ENCODE measurements at regions not wholly inside any gene's neighbourhood (a gene's known extent, or its start where the extent isn't known, plus 50 kb on each side); places are given as distances from the start of the nearest gene placed in this dataset.

DNA sequence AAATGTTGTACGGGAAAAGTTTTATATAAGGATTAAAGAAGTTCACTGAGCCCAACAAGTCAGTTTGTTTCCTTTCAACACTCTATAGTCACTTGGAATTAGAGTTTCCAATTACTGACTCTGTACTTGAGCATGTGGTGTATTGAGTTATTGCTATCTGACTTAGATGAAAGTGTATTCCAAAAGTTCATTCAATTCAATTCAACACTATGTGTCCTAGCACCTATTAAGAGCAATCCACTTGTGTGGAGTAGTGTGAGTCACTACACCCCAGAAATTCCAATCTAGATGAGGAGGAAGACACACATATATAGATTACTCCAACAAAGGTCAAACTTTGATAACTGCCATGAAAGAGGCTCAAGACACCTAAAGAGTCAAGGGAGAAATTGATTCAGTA lies 98.2 kb upstream of the SLCO6A1 start:
- no peaks in the 10 kb centered on the region for H3K27me3 Mint-ChIP-seq
- H3K4me3 Mint-ChIP-seq = no peak overlapping the region
- no peaks in the 10 kb centered on the region for H3K36me3 Mint-ChIP-seq
- H3K4me1 Mint-ChIP-seq = no peaks in the 10 kb centered on the region
- ATAC-seq = no peak
- H3K27ac Mint-ChIP-seq = no peak overlapping the region
- H3K9me3 Mint-ChIP-seq = peaks cover 5% of the 10 kb centered on the region

DNA sequence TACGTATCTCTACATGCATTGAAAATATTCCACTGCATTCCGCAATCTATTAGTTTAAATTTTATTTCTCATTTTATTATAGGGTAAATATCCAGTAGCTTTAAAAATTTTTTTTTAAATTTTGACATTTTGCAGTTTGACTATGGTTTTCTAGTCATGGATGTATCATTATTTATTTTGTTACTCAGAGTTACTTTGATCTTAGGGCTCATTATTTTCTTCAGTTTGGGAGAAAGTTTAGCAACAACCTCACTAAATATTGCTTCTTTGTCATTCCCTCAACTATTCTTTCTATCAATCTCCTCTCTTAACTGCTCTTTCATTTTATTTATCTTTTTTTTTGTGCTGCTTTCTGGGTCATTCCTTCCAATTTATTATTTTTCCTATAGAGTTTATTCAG lies 100.5 kb upstream of the SLCO6A1 start:
- Mint-ChIP-seq H3K27ac (no peak overlapping the region), H3K27me3 (no peaks in the 10 kb centered on the region), H3K9me3 (peaks cover under 1% of the 10 kb centered on the region), H3K36me3 (no peaks in the 10 kb centered on the region), H3K4me3 (no peak overlapping the region), H3K4me1 (no peaks in the 10 kb centered on the region)
- ATAC-seq = no peak

DNA sequence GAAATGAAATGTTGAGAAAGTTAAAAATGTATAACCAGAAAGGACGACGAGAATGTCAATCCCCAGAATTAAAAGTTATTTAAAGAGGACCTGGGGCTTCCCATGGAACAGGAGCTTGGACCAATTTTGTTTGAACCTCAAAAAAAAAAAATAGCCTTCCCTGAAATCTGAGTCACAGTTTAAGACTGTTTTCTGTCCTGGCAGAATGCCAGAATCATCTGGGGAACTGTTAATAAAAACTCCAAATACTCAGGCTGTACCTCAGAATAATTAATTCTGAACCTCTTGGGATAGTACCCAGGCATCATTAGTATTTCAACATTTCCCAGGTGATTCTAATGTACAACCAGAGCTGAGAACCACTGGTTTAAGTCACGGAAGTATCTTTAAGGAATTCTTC lies 102.2 kb upstream of the SLCO6A1 start:
- no peak for ATAC-seq
- no peak overlapping the region for H3K27ac Mint-ChIP-seq
- H3K27me3 Mint-ChIP-seq = no peaks in the 10 kb centered on the region
- no peaks in the 10 kb centered on the region for H3K9me3 Mint-ChIP-seq
- H3K4me3 Mint-ChIP-seq = no peak overlapping the region
- no peaks in the 10 kb centered on the region for H3K4me1 Mint-ChIP-seq
- H3K36me3 Mint-ChIP-seq = no peaks in the 10 kb centered on the region

DNA sequence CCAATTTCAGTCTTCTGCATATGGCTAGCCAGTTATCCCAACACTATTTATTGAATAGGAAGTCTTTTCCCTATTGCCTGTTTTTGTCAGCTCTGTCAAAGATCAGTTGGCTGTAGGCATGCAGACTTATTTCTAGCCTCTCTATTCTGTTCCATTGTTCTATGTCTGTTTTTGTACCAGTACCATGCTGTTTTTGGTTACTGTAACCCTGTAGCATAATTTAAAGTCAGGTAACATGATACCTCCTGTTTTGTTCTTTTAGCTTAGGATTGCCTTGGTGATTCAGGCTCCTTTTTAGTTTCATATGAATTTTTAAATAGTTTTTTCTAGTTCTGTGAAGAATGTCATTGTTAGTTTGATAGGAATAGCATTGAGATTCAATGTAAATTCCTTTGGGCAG lies 104.9 kb upstream of the SLCO6A1 start:
- no peaks in the 10 kb centered on the region for H3K9me3 Mint-ChIP-seq
- H3K4me3 Mint-ChIP-seq = no peak overlapping the region
- H3K4me1 Mint-ChIP-seq = no peaks in the 10 kb centered on the region
- H3K36me3 Mint-ChIP-seq = no peaks in the 10 kb centered on the region
- no peaks in the 10 kb centered on the region for H3K27me3 Mint-ChIP-seq
- ATAC-seq = no peak
- H3K27ac Mint-ChIP-seq = no peak overlapping the region

DNA sequence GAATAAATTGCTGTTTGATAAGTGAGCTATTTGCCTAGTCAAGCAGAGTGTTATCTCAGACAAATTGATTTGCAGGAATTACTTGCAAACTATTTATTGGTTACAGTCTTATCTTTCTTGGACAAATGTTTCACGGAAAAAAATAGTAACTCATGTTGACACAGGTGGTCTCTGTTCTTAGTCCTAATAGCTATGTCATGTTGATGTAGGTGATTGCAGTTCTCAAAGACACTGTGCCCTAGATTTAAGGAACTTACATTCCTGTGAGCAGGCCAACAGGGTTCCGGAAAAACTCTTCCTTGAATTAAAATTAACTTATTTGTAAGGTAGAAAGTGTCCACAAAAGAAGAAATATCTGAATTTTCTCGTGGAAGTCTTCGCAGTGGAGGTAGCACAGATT lies 109.6 kb upstream of the SLCO6A1 start:
- ATAC-seq = no peak
- Mint-ChIP-seq H3K9me3 (no peaks in the 10 kb centered on the region), H3K4me1 (no peaks in the 10 kb centered on the region), H3K27ac (no peak overlapping the region), H3K27me3 (no peaks in the 10 kb centered on the region), H3K4me3 (no peak overlapping the region), H3K36me3 (no peaks in the 10 kb centered on the region)

DNA sequence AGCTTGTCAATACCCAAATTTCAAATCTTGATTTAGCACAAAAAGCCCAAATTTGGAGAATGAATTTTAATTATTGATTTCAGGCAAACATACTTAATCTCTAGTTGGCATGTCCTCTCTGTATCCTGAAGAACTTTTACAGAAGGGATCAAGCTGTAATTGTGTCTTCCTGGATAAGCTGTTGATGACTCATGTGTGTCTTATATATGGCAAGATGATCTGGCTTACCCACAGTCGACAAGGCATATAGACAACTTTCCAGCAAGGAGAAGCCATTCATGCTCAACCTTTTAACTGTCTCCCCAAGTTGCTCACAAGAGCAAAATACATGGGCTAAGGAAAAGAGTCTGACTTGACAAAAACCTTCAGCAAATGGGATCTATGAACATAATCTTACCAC lies 112.5 kb upstream of the SLCO6A1 start:
- Mint-ChIP-seq H3K27ac (no peak overlapping the region), H3K36me3 (no peaks in the 10 kb centered on the region), H3K27me3 (no peaks in the 10 kb centered on the region), H3K9me3 (no peaks in the 10 kb centered on the region), H3K4me3 (no peak overlapping the region), H3K4me1 (no peaks in the 10 kb centered on the region)
- no peak for ATAC-seq

DNA sequence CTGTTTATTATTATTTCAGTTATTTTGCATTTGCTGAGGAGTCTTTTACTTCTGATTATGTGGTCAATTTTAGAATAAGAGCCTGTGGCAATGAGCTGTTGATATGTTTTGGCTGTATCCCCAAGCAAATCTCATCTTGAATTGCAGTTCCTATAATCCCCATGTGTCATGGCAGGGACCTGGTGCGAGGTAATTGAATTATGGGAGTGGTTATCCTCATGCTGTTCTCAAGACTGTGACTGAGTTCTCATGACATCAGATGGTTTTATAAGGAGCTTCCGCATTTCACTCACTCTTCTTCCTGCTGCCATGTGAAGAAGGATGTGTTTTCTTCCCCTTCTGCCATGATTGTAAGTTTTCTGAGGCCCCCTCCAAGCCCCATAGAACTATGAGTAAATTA lies 114.9 kb upstream of the SLCO6A1 start:
- Mint-ChIP-seq H3K27me3 (no peaks in the 10 kb centered on the region), H3K36me3 (no peaks in the 10 kb centered on the region)
- no peak for ATAC-seq

DNA sequence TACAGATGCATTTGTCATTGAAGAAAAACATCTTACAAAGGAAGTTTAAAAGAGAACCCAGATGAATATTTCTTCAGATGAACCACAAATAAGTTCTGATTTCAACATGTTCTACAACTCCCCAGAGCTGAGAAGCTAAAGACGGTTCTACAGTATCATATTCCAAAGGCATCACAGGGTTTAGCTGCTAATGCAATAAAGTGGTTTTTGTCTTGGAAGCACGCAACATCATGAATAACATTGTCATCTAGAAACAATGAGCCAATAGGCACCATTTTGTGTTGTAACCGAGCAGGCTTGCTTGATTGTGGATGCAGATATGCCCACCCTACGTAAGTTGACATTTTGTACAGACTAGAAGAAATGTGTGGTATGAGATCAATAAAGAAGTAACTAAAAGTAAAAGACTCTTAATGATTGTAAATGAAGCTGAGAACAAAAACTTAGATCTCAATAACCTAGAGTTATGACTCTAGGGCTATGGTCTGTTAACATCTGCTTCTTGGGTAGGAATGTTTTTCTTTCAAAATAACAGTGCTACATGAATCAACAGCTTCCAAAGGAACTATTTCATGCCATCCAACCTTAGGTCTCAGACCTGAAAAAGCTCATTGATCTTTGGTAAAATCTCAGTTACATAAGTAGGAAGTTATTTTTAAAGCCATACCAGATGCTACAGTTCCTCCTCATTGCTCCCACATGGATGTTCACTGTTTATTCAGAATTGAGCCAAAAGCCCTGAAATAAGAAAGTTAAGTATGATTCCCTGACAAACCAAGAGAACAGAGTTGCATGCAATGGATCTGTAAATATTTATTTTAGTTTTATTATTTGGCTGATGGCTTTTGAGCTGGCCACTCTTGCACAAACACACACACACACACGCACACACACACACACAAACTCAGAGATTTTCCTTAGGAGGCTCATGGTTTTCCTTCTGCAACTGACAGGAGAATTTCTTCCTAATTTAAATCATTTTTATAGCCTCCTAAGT lies 118.7 kb upstream of the SLCO6A1 start:
- no peak for ATAC-seq
- H3K4me3 Mint-ChIP-seq = no peak overlapping the region
- H3K9me3 Mint-ChIP-seq = no peaks in the 10 kb centered on the region
- no peaks in the 10 kb centered on the region for H3K4me1 Mint-ChIP-seq
- H3K27ac Mint-ChIP-seq = no peak overlapping the region
- no peaks in the 10 kb centered on the region for H3K27me3 Mint-ChIP-seq
- H3K36me3 Mint-ChIP-seq = no peaks in the 10 kb centered on the region

More for the DNA sequence above, 114.9 kb upstream of the SLCO6A1 start:
- Mint-ChIP-seq H3K27ac (no peak overlapping the region), H3K9me3 (no peaks in the 10 kb centered on the region), H3K4me3 (no peak overlapping the region), H3K4me1 (no peaks in the 10 kb centered on the region)

DNA sequence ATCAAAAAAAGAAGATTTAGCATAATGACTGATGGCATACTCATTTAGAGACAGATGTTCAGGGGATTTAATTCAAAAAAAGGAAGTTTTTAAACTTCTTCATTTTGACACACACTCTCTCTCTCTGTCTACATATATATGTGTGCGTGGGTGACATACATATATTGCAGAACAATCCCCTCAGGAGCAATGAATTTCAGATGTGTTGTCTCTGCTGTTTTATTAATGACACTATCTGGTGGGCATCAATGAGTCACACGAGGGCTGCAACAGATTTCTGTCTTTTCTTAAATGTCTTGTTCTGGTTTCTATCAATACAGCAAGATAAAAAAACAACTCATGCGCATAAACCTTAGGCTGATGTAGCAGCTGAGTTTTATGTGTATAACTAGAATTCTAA lies 123.5 kb upstream of the SLCO6A1 start:
- Mint-ChIP-seq H3K36me3 (no peaks in the 10 kb centered on the region), H3K4me3 (no peak overlapping the region), H3K27me3 (no peaks in the 10 kb centered on the region), H3K27ac (no peak overlapping the region), H3K4me1 (no peaks in the 10 kb centered on the region), H3K9me3 (no peaks in the 10 kb centered on the region)
- ATAC-seq = no peak

DNA sequence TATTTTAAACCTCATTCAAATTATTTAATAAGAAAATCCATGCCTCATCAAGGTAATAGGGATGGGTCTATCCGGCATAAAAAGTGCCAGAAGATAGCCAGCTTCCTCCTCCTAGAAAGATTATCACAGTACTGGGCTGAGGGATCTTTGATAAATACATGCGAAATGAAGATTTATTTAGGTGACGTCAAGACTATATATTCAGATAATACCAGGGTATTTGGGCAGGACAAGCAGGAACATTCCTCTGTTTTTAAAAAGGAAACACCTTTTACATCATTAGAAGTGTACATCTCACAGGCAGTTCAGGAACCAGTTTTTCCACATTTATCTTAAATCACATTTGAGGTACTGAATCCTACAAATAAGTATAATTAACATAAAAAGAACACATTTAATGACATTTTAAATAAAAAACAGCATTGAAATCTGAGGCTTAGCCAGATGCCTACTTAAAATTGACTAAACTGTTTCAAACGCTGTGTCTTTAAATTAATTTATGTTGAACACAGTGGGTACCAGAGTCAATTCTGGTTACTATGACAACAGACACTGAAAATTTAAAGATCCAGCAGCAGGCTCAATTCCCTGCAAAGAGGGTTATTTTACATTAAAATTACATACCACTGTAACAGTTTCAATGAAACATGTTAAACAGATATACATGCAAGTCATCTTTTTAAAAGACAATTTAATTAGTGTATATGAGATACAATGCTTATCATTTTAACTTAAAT lies 124.7 kb upstream of the SLCO6A1 start:
- Mint-ChIP-seq H3K36me3 (no peaks in the 10 kb centered on the region), H3K27me3 (no peaks in the 10 kb centered on the region)

DNA sequence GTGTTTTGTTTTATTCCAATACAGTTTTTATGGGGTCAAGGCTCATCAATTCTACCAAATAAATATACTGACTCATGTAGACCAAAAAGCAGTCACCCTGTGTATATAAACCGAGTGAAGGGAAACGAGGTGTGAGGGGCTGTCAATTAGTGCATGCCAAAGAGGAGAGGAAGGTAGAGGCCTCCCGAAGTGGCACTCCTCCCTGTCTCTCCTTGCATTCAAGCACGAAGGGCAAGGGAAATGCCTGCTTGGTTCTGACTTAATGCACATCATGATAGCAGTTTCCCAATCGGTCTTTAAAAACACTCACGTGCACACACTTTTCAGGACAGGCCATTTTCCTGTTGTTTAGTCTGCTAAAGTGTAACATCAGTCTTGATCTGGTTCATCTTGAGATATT lies 125.6 kb upstream of the SLCO6A1 start:
- no peak overlapping the region for H3K4me3 Mint-ChIP-seq
- no peak overlapping the region for H3K27ac Mint-ChIP-seq
- H3K27me3 Mint-ChIP-seq = no peaks in the 10 kb centered on the region
- no peak for ATAC-seq
- H3K4me1 Mint-ChIP-seq = no peaks in the 10 kb centered on the region
- H3K36me3 Mint-ChIP-seq = no peaks in the 10 kb centered on the region
- no peaks in the 10 kb centered on the region for H3K9me3 Mint-ChIP-seq

More for the DNA sequence above, 124.7 kb upstream of the SLCO6A1 start:
- Mint-ChIP-seq H3K4me1 (no peaks in the 10 kb centered on the region), H3K4me3 (no peak overlapping the region), H3K9me3 (no peaks in the 10 kb centered on the region), H3K27ac (no peak overlapping the region)
- ATAC-seq = no peak

DNA sequence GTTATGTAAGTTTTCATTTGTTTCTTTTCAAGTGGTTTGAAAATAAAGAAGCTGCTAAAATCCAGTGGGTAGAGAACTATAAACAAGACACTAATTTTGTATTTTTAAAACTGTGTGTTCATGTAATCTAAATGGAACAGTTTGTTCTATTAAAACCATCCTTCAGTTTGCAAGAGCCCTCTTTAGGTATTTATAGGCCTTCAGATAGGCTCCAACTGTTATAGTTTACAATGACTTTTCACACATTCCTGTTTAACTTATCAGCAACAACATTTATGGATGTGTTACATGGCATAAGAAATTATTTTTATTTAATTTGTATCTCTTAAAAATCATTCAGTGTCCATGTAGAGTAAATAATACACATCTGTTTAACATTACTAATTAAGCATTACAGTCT lies 126.7 kb upstream of the SLCO6A1 start:
- H3K36me3 Mint-ChIP-seq = no peaks in the 10 kb centered on the region
- no peak overlapping the region for H3K4me3 Mint-ChIP-seq
- H3K27ac Mint-ChIP-seq = no peak overlapping the region
- ATAC-seq = no peak
- H3K9me3 Mint-ChIP-seq = no peaks in the 10 kb centered on the region
- H3K27me3 Mint-ChIP-seq = no peaks in the 10 kb centered on the region
- no peaks in the 10 kb centered on the region for H3K4me1 Mint-ChIP-seq

DNA sequence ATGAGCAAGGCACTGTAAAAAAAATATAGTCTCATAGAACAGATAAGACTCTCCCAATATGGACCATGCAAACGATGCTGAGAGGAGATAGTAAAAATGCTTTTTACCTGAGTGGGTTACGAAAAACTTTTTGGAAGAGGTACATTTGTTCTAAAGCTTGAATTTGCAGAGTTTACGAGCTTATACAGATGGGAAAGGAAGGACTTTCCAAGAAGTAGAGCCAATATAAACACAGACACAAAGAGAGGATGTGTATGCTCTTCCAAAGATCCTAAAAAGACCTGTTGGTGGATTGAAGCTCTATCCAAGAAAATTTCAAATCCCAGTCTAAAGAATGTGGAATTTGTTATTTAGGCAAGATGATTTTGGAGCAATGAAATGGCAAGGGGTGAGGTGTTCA lies 127.1 kb upstream of the SLCO6A1 start:
- Mint-ChIP-seq H3K27me3 (no peaks in the 10 kb centered on the region), H3K4me3 (no peak overlapping the region), H3K4me1 (no peaks in the 10 kb centered on the region), H3K27ac (no peak overlapping the region), H3K9me3 (no peaks in the 10 kb centered on the region), H3K36me3 (no peaks in the 10 kb centered on the region)
- no peak for ATAC-seq

DNA sequence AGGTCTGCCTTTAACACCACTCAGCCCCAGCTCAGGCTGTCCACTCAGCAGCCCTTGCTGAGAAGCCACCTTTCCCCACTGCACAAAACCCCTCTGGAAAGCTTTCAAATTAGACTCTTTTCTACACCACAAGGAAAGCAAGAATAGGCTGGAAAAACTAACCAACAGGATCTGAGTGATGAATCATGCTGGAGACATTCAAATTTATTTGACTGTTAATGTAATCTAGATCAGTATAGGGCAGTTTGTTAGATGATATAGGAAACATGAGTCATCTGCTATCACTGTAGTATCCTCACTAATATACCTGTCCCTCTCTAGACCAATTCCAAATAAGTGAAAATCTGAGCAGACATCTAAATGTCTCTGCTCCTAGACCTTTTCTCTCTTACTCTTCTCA lies 127.8 kb upstream of the PAM start:
- Mint-ChIP-seq H3K27me3 (no peaks in the 10 kb centered on the region), H3K4me3 (no peak overlapping the region), H3K9me3 (peaks cover 3% of the 10 kb centered on the region), H3K4me1 (no peaks in the 10 kb centered on the region), H3K27ac (no peak overlapping the region), H3K36me3 (no peaks in the 10 kb centered on the region)
- no peak for ATAC-seq

DNA sequence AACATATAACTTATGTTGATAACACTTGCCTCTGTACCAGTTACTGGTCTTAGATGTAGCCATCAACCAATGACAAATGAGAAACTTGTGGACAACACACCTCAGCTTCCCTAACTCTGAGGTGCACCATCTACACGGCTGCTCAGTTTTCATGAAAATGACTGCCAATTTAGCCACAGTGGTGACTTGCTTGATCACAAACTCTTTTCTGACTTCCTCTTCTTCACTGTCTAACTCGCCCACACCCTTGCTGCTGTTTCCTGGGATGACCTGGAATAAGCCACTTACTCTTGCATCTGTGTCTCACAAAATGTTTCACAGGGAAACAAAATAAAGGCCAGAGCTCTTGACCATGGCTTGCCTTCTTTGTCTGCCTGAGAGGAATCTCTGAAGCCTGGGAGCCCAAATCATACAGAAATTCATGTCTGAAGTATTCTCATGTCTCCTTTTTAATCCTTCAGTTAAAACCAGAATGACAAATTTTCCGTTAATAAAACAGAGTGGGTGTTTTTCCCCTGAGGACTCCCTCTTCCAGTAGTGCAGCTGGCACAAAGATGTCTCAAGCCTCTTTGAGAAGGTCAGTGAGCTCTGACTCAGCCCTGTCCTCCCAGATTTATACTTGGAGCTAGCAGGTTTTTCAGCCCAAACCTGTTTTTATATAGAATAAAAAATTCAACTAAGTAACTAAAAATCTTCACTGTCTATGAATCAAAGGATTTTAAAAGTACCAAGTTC lies 126.5 kb upstream of the PAM start:
- Mint-ChIP-seq H3K4me1 (no peaks in the 10 kb centered on the region), H3K36me3 (no peaks in the 10 kb centered on the region), H3K4me3 (no peak overlapping the region), H3K27ac (no peak overlapping the region), H3K9me3 (peaks cover 6% of the 10 kb centered on the region), H3K27me3 (no peaks in the 10 kb centered on the region)
- ATAC-seq = peak; percentile 20

Data from stimulated activated memory B cell treated with anti-CD40 and anti-IgM and Interleukin-4, amounts not matched to agents 10 μg/mL and 1 μg/mL and 100 μg/mL, for 72 hours (primary cell).